ENCODE measurements at regions not wholly inside any gene's neighbourhood (a gene's known extent, or its start where the extent isn't known, plus 50 kb on each side); places are given as distances from the start of the nearest gene placed in this dataset.
"Not testable (repeated sequence)": the region's sequence is repeated elsewhere in the genome, so short reads cannot be mapped to it uniquely, and the experiment has no call there.

DNA sequence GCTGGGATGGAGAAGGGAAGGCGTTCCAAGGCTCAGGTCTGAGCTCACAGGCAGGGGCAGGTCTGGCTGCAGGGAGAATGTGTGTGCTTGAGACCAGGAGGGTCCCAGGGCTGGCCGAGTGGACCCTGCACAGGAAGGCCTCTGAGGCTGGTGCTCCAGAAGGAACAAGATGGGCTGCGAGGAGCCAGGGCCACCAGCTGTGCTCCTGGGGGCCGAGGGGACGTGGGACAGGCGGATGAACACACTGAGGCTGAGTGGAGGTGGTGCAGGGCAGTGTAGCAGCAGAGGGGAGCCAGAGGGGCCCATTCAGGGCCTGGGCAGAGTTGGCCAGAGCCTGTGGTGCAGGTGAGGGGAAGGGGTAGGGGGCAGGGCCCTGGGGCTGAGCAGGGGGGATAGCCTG is 249.7 kb downstream of the TMEM121 start:
- DNase-seq (ENCODE audit: low spot score): not testable (repeated sequence)

DNA sequence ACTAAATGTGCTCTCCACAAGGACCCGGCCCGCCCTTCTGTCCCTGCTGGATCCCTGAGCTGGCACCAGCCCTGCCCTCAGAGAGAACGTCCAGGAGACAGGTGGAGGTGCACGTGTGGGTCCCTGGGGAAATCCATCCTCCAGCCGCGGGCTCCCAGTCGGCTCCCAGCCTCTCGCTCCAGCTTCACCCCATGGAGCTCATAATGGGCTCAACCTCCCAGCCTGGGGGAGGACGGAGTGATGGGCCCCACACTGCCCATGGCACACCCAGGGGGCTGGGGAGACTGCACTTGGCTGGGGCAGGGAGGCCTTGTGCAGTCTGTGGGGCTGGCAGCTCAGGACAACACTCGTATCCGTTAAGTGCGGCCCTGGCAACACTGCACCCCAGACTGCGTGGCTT is 250.5 kb downstream of the TMEM121 start:
- no peak for DNase-seq (ENCODE audit: low spot score)

DNA sequence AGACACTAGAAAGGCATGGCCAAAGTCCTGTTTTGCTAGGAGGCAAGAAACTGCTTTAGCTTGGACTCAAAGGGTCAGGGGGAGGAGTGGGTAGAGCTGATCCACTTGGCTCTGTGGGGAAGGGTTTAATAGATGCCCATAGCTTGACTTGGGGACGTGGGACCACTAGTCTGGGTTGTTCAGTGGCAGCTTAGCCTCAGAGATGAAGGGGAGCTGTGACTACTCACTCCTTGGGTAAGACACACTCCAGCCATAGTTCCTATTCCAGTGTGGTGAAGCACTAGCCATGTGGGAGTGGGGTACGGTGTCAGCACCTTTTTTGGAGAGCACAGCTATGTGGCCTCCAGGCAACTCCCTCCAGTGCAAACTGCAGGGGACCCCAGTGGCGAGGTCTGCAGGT is 257.3 kb downstream of the TMEM121 start:
- no peak for DNase-seq (ENCODE audit: low spot score)

DNA sequence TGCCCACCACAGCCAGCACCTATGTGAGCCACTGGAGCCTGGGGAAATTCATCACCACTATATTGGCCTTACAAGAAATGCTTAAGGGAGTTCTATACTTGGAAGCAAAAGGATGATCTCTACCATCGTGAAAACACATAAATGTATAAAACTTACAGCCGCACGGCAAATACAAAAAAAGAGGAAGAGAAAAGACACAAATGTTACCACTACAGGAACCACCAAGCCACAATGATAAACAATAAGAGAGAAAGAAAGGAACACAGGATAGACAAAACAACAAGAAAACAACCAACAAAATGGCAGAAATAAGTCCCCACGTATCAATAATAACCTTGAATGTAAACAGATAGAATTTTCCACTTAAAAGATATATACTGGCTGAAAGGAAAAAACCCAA is 267.5 kb downstream of the TMEM121 start:
- DNase-seq (ENCODE audit: low spot score): no peak

DNA sequence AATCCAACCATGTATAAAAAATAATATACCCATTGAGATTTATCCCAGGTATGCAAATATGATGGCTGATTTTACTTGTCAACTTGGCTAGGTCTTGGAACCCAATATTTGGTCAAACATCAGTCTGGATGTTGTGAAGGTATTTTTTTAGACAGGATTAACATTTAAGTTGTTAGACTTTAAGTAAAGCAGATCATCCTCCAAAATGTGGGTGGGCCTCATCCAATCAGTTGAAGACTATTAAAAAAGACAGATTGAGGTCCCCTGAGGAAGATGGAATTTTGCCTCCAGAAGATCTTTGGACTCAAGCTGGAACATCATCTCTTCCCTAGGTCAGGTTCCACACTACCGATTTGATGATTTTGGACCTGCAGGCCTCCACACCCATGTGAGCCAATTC is 271.2 kb downstream of the TMEM121 start:
- no peak for DNase-seq (ENCODE audit: low spot score)

DNA sequence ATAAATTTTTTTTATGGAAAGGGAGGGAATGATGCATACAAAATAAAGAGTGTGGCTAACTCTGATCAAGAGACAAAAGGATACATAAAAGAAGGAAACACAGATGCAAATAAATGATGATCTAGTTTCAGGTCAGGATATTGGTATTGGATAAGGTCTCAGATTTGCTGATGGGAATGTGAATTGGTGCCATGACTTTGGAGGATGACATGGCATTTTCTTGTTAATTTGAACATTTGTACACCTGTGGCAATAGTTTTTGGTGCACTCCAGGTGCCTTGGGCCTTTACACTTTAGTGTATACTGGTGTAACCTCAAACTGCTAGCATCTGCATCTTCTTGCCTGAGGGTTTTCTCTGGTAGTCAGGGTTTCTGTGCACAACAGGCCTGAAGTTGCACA is 279.3 kb downstream of the TMEM121 start:
- no peak for DNase-seq (ENCODE audit: low spot score)

DNA sequence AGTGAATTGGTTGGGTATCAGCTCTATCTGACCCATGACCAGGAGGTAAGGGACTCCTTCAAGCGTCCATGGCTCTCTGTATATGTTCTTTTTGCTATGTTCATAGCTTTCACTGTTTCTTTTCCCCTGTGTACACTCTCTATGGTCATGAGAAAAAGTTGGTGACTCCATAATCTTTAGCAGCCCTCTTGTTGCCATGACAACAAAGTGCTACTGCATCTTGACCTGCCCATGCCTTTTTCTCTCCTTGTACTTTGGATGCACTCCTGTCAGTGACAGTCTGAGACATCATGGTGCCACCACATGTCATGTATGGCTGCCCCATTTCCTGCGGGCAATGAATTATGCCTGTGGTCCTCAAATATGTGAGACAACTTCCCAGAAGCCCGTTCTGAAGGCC is 280.2 kb downstream of the TMEM121 start:
- DNase-seq (ENCODE audit: low spot score): no peak

DNA sequence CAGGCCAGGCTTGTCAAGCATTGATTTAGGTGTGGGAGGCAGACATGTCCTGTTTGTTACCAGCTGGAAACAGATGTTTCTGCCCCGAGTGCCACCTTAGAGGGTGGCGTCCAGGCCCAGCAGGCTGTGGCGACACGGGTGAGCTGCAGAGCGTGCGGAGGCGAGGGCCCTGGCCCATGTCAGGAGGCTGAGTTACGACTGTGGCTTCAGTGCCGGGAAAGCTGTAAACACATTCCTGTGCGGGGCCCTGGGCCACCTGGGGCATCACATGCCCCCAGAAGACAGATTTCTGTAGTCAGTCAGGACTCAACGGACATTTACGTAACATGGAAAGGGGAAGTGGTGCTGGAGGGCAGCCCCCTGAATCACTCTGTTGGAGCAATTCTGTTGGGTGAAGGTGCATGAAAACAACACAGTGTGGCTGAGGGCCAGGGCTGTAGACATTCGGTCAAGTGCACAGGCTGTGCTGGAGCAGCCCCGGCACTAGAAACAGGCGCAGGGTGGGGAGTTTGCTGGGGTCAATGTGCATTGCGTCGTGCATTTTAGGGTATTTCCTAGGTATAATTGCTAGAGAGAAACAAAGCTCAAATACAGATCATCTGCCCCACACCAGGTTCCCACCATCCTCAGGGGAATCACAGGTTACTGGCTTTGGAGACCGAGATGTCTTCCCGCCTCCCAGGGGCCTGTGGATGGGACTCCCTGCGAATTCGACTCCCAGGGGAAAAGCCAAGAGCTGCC is 291.8 kb downstream of the TMEM121 start:
- DNase-seq (ENCODE audit: low spot score): no peak

DNA sequence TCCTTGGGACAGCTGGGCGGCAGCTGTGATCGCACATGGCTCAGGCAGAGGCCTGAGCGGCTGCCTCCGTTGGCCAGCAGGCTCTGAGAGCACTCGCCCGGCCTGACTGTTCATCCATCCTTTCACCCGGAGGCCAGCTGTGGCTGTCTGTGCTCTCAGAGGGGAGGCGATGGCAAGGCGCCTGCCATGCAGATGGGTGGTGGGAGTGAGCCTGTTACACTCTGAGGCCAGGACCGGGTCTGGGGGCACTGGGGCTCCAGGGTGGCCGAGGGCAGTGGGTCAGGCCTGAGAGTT is 292.3 kb downstream of the TMEM121 start:
- DNase-seq (ENCODE audit: low spot score): no peak

DNA sequence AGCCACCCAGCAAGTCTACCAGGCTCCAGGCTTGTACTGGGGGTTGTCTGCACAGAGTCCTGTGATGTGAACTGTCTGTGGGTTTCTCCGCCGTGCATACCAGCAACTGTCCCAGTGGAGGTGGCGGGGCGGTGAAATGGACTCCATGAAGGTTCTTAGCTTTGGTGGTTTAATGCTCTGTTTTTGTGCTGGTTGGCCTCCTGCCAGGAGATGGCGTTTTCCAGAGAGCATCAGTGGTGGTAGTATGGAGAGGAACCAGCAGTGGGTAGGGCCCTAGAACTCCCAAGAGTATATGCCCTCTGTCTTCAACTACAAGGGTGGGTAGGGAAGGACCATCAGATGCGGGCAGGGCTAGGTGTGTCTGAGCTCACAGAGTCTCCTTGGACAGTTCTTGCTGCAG is 303.8 kb downstream of the TMEM121 start:
- DNase-seq (ENCODE audit: low spot score): no peak

DNA sequence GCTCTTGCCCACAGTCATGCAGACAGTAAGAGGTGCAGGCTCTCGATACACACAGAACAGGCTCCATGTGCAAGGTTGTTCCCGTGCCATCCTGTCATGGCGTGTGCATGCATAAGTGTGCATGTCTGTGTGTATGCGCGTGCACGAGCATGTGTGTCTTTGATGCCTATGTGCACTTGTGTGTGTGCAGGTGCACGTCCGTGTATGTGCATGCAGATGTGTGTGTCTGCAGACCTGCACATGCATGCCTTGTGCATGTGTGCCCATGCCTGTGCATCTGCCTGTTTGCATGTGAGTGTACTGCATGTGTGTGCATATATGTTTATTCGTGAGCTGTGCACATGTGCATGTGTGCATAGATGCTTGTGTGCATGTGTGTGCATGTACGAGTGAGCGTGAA is 309.8 kb downstream of the TMEM121 start:
- peak; percentile 3 for DNase-seq (ENCODE audit: low spot score)

DNA sequence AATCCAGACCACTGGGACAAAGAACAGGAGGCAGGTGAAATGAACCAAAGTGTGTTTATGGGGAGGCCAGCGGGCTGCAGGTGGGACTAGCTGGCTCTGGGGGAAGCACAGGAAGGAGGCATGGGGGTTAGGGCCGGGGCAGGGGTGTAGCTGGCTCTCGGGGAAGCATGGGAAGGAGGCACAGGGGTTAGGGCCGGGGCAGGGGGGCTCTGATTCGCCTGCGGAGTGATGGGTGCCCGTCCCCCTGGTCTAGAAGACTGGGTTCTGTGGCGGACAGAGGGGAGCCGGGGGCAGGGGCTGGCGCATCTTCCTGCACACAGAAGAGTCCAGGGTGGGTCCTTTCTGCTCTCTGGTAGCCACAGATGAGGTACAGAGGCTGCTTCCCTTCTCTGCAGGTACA is 310.3 kb downstream of the TMEM121 start:
- DNase-seq (ENCODE audit: low spot score): no peak

DNA sequence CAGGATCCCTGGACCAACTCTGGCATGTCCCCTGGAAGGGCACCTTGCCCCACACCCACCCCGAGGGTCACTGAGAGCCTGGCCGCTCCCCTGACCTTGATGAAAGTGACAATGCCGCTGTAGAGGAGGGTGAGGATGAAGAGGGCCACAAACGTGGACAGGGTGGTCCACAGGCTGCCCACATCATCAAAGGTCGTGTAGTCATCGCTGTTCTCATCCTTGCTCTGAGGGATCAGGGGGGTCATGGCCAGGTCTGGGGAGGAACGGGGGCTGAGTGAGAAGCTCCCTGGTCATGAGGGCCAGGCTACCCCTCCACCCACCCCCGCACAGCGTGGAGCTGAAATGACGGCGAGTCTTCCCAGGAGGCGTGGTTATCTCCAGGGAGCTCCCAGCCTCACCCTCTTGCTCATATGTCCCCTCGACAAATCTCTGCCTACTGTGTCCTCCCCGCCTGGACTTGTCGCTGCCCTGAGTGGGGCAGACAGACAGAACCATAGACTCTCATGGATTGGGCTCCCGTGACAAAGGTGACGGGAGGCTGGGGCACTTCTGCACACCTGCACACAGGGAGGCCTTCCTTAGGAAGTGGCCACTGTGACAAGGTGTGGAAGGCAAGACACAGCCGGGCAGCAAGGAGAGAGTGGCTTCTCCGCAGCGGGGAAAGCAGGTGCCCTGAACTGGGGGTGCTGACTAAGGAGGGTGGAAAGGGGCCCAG is 311.1 kb downstream of the TMEM121 start:
- DNase-seq (ENCODE audit: low spot score): peak; percentile 14

DNA sequence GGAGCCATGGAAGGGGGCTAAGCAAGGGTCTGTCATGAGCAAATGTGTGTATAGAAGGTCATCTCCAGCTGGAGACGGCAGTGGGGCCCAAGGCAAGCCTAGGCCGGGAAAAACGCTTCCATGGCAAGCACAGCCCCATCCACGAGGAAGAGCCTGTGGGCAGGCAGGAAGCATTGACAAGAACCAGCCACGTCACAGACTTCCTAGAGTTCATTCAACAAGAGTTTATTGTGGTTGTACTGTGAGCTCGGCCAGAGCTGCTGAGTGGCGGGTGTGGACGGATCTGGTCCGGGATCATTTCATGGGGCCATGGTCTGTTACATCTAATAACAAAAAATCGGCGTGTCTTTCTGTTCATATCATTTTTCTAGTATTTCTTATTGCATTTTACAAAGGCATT is 311.7 kb downstream of the TMEM121 start:
- peak; percentile 7 for DNase-seq (ENCODE audit: low spot score)

DNA sequence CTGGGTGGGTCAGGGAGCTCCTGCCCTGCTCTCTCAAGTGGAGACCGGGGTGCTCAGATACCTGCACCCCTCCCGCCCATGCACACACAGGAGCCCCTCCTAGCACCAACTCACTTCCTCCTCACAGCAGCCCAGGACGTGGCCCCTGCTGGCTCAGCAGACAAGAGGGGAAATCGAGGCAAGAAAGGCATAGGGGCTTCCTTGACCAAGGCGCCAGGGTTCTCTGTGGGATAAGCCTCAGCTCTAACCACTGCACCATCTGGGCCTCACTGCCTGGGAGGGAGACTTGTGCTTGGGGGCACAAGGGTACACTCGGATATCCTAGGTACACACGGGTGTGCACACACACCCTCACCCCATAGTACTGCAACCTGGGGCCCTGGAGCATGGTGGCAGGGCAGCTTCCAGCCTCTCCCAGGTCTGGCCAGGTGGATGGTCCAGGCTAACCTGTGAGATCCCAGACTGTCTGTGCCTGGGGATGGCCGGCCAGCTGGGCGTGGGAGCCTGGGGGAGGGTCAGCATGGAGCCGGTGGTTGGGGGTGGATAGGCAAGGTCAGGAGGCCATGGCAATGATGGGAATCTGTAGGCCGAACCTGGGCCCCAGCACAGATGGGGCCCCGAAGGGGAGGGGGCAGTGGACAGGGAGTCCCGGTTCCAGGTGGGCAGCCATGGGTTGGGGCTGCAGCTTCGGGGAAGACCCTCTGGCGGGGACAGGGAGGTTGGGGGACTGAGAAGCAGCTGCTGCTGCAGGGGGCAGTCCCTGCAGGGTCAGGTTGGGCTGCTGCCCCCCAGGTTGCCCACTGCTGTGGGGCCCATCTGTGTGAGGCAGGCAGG is 312.4 kb downstream of the TMEM121 start:
- DNase-seq (ENCODE audit: low spot score): peak; percentile 5

DNA sequence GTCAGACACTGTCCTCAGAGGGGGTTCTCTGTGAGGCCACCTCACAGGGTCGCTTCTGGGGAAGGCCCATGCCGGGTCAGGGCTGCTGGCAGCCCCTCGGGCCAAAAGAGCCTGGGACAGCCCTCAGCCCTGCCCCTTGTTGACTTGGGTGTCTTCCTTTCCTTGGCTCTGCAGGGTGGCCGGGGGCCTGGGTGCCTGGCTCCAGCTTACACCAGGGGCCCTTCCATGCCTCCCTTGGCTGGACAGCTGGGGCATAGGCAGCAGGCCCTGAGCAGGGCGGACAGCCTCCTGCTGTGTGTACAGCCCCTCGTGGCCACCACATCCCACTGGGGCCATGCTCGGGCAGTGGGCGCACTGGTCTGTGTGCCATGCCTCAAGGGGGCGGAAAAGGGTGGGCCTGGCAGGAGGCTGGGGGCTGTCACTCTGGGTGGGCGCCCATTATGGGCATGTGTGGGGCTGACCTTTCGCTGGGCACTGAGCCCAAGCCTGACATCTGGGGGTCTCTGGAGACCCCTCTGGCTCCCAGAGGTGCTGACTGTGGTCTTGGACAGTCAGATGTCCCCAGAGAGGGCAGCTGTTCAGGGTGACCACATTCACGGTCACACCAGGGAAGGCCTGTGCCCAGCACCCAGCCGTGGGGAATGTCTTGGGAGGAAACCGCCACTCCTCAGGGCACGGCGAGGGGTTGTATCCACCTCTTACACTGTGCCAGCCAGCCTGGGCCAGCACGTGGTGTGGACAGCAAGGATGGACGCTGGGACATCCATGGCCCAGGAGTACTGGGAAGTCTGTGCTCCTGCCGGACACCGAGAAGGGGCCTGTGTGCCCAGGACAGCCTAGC is 313.3 kb downstream of the TMEM121 start:
- peak; percentile 22 for DNase-seq (ENCODE audit: low spot score)

DNA sequence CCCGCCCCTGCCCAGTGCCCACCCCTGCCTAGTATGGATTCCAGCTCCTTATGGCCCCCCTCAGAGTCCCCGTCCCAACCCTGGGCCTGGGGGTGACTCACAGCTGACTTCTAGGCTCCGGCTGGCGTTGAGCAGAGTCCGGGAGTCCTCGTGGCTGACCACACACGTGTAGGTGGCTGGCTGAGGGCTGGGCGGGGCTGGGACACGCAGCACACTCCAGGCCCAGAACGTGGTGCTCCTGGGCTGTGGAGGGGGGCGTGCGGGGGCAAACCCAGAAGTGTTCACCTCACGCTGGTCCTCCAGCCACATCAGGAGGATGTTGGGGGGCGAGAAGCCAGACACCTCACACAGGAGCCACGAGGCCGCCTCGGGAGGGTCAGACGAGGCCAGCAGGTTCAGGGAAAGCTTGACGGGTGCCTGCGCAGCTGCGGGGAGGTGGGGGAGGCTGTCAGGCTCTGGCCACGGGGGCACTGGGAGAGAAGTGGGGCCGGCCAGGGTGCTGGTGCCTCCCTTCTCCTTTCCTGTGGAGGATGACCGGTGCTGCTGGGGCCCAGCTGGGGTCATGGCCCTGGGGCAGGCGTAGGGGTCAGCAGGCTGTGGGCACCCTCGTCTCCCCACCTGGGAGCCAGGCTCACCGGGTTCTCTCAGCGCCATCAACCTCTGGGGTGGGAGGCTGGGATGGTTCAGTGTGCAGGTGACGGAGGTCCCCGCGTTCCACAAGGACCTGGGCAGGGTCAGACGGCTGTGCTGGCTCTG is 314.1 kb downstream of the TMEM121 start:
- peak; percentile 26 for DNase-seq (ENCODE audit: low spot score)

DNA sequence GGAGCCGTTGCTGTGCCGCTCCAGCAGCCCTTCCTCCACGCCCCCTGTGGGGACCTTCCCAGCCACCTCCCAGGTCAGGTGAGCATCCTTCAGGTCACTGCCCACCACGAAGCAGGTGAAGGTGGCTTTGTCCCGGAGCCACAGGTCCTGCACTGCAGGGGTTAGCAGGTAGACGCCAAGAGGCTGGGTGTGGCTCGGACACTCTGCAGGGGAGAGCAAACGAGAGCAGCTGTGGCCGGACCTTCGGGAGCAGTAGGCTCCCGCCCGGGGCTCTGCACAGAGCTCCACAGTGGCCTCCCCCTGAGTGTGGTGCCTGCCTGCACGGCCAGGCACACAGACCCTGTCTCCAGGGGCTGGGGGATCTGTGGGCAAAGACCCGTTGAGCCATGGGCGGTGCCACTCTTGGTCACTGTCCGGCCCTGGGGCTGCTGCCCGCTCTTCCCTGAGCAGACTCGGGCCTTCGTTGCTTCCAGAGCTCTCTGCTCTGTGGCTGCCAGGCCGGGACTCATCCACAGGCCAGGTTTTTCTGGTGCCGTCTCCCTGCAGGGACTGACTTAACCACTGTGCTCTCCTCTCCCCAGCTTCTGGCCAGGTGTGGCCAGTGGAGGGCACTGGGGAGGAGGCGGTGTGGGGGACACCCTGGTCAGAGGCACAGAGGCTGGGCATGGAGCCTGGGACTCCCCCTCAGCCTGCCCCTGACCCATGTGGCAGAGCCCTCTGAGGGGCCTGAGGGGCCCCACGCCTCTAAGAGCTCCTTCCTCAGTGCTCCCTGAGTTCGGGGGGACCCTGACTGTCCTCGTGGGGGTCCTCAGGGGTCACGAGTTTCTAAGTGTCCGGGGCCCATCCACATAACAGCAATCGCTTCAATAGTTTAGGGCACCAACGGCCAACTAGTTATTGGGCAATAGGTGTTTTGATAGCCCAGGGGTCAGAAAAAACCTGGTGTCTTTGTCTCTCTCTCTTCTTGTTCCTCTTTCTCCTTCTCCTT is 314.9 kb downstream of the TMEM121 start:
- peak; percentile 21 for DNase-seq (ENCODE audit: low spot score)

DNA sequence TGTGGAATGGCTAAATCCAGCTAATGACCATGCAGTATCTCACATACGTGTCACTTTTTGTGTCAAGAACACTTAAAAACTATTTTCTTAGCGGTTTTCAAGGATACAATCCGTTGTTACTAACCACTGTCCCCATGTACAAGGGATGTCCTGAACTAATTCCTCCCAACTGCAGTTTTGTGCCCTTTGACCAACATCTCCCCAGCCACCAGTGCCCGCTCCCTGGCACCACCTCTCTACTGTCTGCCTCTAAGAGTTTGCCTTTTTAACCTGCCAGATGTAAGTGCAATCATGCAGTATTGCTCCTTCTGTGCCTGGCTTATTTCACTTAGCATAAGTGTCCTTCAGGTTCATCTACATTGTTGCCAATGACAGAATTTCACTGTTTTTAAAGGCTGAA is 315.7 kb downstream of the TMEM121 start:
- peak; percentile 2 for DNase-seq (ENCODE audit: low spot score)

DNA sequence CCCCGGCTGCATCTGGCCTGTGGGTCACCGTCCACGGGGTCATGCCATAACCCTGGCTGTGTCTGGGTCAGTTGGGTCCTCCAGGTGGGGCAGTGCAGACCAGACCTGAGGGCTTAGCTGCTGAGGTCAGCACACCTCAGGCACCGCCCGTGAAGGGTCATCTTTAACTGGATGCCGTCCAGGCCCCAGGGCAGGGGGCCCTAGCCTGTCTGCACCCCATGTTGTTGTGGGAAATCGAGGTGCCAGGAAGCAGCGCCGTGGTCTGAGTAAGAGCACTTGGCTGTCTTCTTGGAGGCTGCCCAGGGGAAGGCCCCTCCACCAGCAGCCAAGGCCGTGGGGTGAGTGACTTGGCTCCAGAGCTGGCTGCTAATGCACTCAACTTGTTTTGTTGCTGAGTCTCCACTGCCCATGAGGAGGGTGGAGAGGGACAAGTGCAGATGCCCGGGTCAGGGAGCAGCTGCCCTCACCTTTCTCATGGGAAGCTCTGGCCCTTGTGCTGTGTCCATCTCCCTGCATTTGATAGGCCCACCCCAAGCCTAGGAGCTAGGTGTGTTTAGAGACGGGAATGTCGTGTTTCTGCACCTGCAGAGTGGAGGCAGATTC is 317.2 kb downstream of the TMEM121 start:
- peak; percentile 13 for DNase-seq (ENCODE audit: low spot score)
